ENCODE measurements at regions not wholly inside any gene's neighbourhood (a gene's known extent, or its start where the extent isn't known, plus 50 kb on each side); places are given as distances from the start of the nearest gene placed in this dataset.

- TF ChIP-seq CTCF (conservative IDR thresholded peaks at IDR 0.05): no peak
- no peak for TF ChIP-seq ZFX (IDR thresholded peaks at IDR 0.05)
Measured at GRCh38 chr7:79528421-79528820, 75.0 kb upstream of the MAGI2 start.

Data from C4-2B (cell line).